ENCODE measurements at regions not wholly inside any gene's neighbourhood (a gene's known extent, or its start where the extent isn't known, plus 50 kb on each side); places are given as distances from the start of the nearest gene placed in this dataset.
"Not testable (repeated sequence)": the region's sequence is repeated elsewhere in the genome, so short reads cannot be mapped to it uniquely, and the experiment has no call there.

GRCh38 chr21:23127973-23128372 lies 2129.8 kb downstream of the NCAM2 start:
- DNase-seq, result no peak

DNA sequence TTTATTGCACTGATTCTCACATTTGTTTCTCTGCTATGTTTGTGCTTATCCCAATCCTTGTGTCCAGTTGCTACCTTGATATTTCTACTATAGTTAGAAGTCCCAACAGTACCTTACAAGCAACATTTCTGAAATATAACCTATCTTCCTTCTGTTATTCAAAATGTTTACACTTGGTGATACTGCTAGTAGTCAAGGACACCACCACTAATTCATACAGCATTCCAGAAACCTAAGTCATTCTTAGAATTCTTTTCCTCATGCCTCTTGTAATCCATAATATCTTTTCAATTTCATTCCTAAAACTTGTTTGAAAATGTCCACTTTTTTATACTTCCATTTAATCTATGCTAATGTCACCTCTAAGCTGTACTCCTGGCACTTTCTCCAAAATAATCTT lies 2132.1 kb downstream of the NCAM2 start:
- DNase-seq, result no peak

DNA sequence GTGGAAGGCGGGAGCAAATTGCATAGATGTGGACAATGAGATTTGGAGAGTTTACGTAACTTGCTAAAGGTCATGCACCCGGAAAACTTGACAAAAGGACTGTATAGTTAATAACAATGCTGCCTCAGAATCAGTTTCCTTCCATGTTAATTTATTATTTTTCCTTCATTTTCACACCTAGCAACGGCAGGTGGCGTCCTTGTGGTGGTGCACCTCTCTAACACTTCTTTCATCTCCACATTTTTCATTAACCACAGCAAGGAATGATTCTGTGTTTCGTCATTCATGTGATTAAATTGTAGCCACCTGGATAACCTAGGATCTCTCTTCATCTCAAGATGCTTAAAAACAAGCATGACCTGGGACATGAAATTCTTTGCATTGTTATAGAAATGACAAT lies 2133.0 kb downstream of the NCAM2 start:
- no peak for DNase-seq

GRCh38 chr21:23138797-23139196 lies 2140.6 kb downstream of the NCAM2 start:
- no peak for DNase-seq

DNA sequence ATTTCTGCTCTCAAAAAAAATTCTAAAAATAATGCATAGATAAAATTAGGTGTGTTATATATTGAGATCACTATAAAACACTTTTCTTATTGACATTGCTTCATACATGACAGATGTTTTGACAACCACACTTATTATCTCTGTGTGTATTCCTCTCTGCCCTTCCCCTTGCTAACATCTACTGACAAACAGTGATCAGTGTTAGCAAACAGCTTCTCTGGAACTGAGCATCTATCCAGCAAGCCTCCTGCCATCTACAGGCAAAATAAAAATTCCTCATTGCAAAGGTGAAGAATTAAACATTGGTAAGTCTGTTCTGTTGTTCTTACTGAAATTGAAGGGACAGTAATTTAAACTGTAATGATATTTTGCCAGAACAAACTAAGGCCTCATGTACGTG lies 2153.9 kb downstream of the NCAM2 start:
- no peak for DNase-seq

DNA sequence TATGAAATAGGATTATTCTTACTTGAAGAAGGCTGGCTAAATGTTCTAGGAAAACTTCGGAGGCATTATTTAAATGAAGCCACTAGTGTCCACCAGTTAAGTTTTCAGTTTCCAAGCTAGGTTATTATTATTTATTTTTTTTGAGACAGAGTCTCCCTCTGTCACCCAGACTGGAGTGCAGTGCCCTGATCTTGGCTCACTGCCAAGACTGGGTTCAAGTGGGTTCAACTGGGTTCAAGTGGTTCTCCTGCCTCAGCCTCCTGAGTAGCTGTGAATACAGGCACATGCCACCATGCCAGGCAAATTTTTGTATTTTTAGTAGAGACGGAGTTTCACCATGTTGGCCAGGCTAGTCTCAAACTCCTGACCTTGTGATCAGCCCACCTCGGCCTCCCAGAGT lies 2155.6 kb downstream of the NCAM2 start:
- DNase-seq, result not testable (repeated sequence)

- no peak for DNase-seq
These were observed 2157.1 kb downstream of the NCAM2 start for GRCh38 chr21:23155281-23155680.

- no peak for DNase-seq
These were observed 2162.7 kb downstream of the NCAM2 start for GRCh38 chr21:23160914-23161313.

- DNase-seq, result no peak
These were observed 2164.2 kb downstream of the NCAM2 start for GRCh38 chr21:23162198-23162946.

Data from CD4-positive, alpha-beta T cell treated with Interleukin-21 for 1 hour (primary cell).